ENCODE measurements at regions not wholly inside any gene's neighbourhood (a gene's known extent, or its start where the extent isn't known, plus 50 kb on each side); places are given as distances from the start of the nearest gene placed in this dataset.

GRCh38 chr5:5658226-5658625 lies 235.7 kb downstream of the ICE1 start:
- Histone ChIP-seq H4K20me1 (ENCODE audit: insufficient read depth) (no peaks in the 10 kb centered on the region), H3K27ac (ENCODE audit: low read length) (no peak overlapping the region), H3K36me3 (ENCODE audit: insufficient read depth, low read length) (no peaks in the 10 kb centered on the region), H3K79me2 (replicated peaks; ENCODE audit: insufficient read depth, low read length) (no peaks in the 10 kb centered on the region), H3K9ac (ENCODE audit: low read length) (no peak overlapping the region), H3K27me3 (ENCODE audit: insufficient read depth, low read depth, low read length) (no peaks in the 10 kb centered on the region), H3F3A (ENCODE audit: insufficient read depth, low read length, poor library complexity, severe bottlenecking) (no peaks in the 10 kb centered on the region), H3K9me2 (ENCODE audit: insufficient read depth, low read length) (no peaks in the 10 kb centered on the region), H3K4me2 (ENCODE audit: low read length) (no peak overlapping the region), H2AFZ (ENCODE audit: low read depth, low read length) (no peak overlapping the region), H3K9me3 (ENCODE audit: low read length) (no peaks in the 10 kb centered on the region), H3K4me3 (ENCODE audit: low read length) (no peak overlapping the region)
- no peak for TF ChIP-seq SMC3 (conservative IDR thresholded peaks at IDR 0.05; ENCODE audit: poor library complexity)

DNA sequence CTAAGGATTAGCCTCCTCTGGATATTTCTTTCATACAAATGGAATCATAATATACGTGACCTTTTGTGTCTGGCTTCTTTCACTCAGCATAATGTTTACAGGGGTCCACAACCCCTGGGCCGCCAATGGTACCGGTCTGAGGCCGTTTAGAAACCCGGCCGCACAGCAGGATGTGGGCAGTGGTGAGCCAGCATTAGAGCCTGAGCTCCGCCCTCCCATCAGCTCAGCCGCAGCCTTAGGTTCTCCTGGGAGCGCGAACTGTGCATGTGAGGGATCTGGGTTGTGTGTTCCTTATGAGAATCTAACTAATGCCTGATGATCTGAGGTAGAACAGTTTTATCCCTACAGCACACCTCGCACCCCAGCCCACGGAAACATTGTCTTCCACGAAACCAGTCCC lies 229.7 kb downstream of the ICE1 start:
- H3K9me3 ChIP-seq (ENCODE audit: low read length), result no peaks in the 10 kb centered on the region

More for the DNA sequence above, 229.7 kb downstream of the ICE1 start:
- Histone ChIP-seq H3K9ac (ENCODE audit: low read length) (no peak overlapping the region), H3K4me3 (ENCODE audit: low read length) (no peak overlapping the region), H3F3A (ENCODE audit: insufficient read depth, low read length, poor library complexity, severe bottlenecking) (no peaks in the 10 kb centered on the region), H3K27me3 (ENCODE audit: insufficient read depth, low read depth, low read length) (no peaks in the 10 kb centered on the region), H3K79me2 (replicated peaks; ENCODE audit: insufficient read depth, low read length) (no peaks in the 10 kb centered on the region), H3K9me2 (ENCODE audit: insufficient read depth, low read length) (no peaks in the 10 kb centered on the region), H4K20me1 (ENCODE audit: insufficient read depth) (no peaks in the 10 kb centered on the region), H3K27ac (ENCODE audit: low read length) (no peak overlapping the region), H2AFZ (ENCODE audit: low read depth, low read length) (no peak overlapping the region), H3K36me3 (ENCODE audit: insufficient read depth, low read length) (no peaks in the 10 kb centered on the region), H3K4me2 (ENCODE audit: low read length) (no peak overlapping the region)
- TF ChIP-seq TAF1 (IDR thresholded peaks at IDR 0.05; ENCODE audit: low read depth), result no peak
- no peak for TF ChIP-seq CTCF (IDR thresholded peaks at IDR 0.05; ENCODE audit: poor library complexity, severe bottlenecking)
- TF ChIP-seq POLR2AphosphoS5 (IDR thresholded peaks at IDR 0.05), result no peak
- no peak for TF ChIP-seq SMC3 (conservative IDR thresholded peaks at IDR 0.05; ENCODE audit: poor library complexity)
- TF ChIP-seq MXI1 (conservative IDR thresholded peaks at IDR 0.05; ENCODE audit: poor library complexity, severe bottlenecking), result no peak
- no peak for TF ChIP-seq REST (IDR thresholded peaks at IDR 0.05; ENCODE audit: borderline replicate concordance)

All from neural cell (in vitro differentiated cells).